ENCODE measurements at regions not wholly inside any gene's neighbourhood (a gene's known extent, or its start where the extent isn't known, plus 50 kb on each side); places are given as distances from the start of the nearest gene placed in this dataset.
"Not testable (repeated sequence)": the region's sequence is repeated elsewhere in the genome, so short reads cannot be mapped to it uniquely, and the experiment has no call there.

DNA sequence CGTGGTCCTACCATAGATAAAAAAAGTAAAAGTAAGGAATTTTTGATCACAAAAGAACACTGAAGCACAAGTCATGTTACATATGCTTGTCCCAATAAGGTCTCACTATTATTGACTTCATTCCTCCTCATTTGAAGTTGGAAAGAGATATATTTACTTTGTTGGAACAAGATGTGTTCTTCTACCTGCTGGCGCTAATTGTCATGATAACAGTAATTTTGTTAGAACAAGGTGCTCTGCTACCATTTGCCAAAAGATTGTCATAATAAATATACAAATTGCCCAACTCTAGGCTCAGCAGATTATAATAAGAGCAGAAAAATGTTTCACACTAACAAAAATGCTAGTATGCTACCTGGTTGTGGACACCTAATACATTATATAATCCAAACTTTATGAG is 77.0 kb downstream of the CCDC74A start:
- H3K27me3 Mint-ChIP-seq; H3K9me3 Mint-ChIP-seq (ENCODE audit: low read depth); DNase-seq (ENCODE audit: low spot score, unreplicated experiment): not testable (repeated sequence)

DNA sequence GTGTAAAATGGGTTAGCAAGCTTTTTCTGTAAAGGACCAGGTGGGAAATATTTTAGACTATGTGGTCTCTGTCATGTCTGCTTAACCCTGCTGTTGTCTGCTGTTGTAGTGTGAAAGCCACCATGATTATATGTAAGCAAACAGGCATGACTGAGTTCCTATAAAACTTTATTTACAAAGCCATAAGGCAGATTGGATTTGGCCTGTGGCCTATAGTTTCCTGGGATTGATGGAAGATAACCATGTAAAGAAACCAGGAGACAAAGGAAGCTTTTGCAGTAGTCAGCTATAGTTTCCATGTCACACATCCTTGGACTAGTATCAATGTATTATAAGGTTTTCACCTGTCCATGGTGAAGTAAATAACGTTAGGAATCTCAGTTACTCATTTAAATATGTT is 78.7 kb downstream of the CCDC74A start:
- not testable (repeated sequence) for H3K27ac Mint-ChIP-seq; H3K9me3 Mint-ChIP-seq (ENCODE audit: low read depth); H3K27me3 Mint-ChIP-seq; DNase-seq (ENCODE audit: low spot score, unreplicated experiment); H3K36me3 Mint-ChIP-seq (ENCODE audit: insufficient read depth); H3K4me3 Mint-ChIP-seq (ENCODE audit: low read depth); H3K4me1 Mint-ChIP-seq (ENCODE audit: low read depth)

More for the DNA sequence above, 77.0 kb downstream of the CCDC74A start:
- H3K27ac Mint-ChIP-seq; H3K4me1 Mint-ChIP-seq (ENCODE audit: low read depth); H3K36me3 Mint-ChIP-seq (ENCODE audit: insufficient read depth); H3K4me3 Mint-ChIP-seq (ENCODE audit: low read depth): not testable (repeated sequence)

DNA sequence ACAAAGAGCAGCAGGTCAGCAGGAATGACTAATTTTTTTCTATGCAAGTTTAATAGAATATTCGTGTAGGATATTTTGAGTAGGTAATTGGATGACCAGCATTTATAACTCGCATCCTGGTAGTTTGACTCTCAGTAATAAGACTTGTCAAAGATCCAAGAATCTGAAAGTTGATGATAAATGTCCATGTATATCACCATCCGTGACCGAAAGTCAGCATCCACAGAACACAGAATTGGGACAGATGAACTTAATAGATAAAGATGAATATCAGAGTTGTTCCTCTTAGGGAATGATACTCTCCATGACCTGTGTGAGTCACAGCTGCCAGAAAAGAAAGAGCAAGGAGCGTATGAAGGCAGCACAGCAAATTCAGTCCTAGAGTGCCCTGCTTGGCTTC is 79.4 kb downstream of the CCDC74A start:
- DNase-seq (ENCODE audit: low spot score, unreplicated experiment); H3K4me1 Mint-ChIP-seq (ENCODE audit: low read depth); H3K27me3 Mint-ChIP-seq; H3K9me3 Mint-ChIP-seq (ENCODE audit: low read depth); H3K36me3 Mint-ChIP-seq (ENCODE audit: insufficient read depth); H3K27ac Mint-ChIP-seq; H3K4me3 Mint-ChIP-seq (ENCODE audit: low read depth): not testable (repeated sequence)

DNA sequence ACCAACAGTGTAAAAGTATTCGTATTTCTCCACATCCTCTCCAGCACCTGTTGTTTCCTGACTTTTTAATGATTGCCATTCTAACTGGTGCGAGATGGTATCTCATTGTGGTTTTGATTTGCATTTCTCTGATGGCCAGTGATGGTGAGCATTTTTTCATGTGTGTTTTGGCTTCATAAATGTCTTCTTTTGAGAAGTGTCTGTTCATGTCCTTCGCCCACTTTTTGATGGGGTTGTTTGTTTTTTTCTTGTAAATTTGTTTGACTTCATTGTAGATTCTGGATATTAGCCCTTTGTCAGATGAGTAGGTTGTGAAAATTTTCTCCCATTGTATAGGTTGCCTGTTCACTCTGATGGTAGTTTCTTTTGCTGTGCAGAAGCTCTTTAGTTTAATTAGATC is 86.9 kb downstream of the CCDC74A start:
- not testable (repeated sequence) for H3K4me1 Mint-ChIP-seq (ENCODE audit: low read depth); H3K27ac Mint-ChIP-seq; H3K4me3 Mint-ChIP-seq (ENCODE audit: low read depth); H3K9me3 Mint-ChIP-seq (ENCODE audit: low read depth); DNase-seq (ENCODE audit: low spot score, unreplicated experiment); H3K36me3 Mint-ChIP-seq (ENCODE audit: insufficient read depth)
- H3K27me3 Mint-ChIP-seq: peaks cover 19% of the 10 kb centered on the region

DNA sequence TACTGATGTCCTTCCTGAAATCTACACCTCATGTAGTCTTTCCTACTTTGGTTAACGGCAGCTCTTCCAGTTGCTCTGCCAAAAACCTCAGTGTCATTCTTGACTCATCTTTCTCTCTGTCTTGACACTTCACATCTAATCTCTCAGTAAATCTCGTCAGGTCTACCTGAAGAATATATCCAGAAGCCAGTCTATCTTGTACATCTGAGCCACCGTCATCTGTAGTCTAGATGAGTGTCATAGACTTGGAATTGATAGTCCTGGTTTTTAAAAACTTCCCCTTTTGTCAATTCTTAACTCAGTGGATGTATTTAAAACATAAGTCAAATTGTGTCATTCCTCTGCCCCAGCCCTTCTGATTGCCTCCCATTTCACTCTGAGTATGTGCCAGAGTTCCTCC is 90.6 kb downstream of the CCDC74A start:
- not testable (repeated sequence) for H3K9me3 Mint-ChIP-seq (ENCODE audit: low read depth); H3K4me1 Mint-ChIP-seq (ENCODE audit: low read depth); DNase-seq (ENCODE audit: low spot score, unreplicated experiment)

DNA sequence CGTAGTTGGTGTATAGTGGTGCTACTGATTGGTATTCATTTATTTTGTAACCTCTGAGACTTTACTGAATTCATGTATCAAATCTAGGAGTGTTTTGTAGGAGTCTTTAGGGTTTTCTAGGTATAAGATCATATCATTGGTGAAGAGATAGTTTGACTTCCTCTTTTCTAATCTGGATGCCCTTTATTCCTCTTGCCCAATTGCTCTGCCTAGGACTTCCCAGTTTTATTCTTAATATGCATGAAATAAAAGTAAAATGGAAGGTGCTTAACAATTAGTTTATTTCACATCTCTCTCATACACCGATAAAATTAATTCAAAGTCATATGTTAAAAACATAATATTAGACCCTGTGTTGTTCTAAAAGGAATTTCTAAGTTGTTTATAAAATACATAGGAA is 95.2 kb downstream of the CCDC74A start:
- H3K4me1 Mint-ChIP-seq (ENCODE audit: low read depth); H3K27ac Mint-ChIP-seq; H3K9me3 Mint-ChIP-seq (ENCODE audit: low read depth); H3K4me3 Mint-ChIP-seq (ENCODE audit: low read depth); DNase-seq (ENCODE audit: low spot score, unreplicated experiment); H3K36me3 Mint-ChIP-seq (ENCODE audit: insufficient read depth): not testable (repeated sequence)
- peaks cover 12% of the 10 kb centered on the region for H3K27me3 Mint-ChIP-seq

More for the DNA sequence above, 90.6 kb downstream of the CCDC74A start:
- peaks cover 19% of the 10 kb centered on the region for H3K27me3 Mint-ChIP-seq
- H3K27ac Mint-ChIP-seq; H3K4me3 Mint-ChIP-seq (ENCODE audit: low read depth); H3K36me3 Mint-ChIP-seq (ENCODE audit: insufficient read depth): not testable (repeated sequence)

DNA sequence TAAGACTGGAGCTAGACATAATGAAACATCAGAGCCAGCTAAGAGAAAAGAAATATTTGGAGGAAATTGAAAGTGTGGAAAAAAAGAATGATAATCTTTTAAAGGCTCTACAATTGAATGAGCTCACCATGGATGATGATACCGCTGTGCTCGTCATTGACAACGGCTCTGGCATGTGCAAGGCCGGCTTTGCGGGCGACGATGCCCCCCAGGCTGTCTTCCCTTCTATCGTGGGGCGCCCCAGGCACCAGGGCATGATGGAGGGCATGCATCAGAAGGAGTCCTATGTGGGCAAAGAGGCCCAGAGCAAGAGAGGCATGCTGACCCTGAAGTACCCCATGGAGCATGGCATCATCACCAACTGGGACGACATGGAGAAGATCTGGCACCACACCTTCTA is 98.3 kb downstream of the CCDC74A start:
- not testable (repeated sequence) for H3K4me3 Mint-ChIP-seq (ENCODE audit: low read depth); H3K4me1 Mint-ChIP-seq (ENCODE audit: low read depth); H3K36me3 Mint-ChIP-seq (ENCODE audit: insufficient read depth); H3K27ac Mint-ChIP-seq; DNase-seq (ENCODE audit: low spot score, unreplicated experiment); H3K9me3 Mint-ChIP-seq (ENCODE audit: low read depth); H3K27me3 Mint-ChIP-seq

DNA sequence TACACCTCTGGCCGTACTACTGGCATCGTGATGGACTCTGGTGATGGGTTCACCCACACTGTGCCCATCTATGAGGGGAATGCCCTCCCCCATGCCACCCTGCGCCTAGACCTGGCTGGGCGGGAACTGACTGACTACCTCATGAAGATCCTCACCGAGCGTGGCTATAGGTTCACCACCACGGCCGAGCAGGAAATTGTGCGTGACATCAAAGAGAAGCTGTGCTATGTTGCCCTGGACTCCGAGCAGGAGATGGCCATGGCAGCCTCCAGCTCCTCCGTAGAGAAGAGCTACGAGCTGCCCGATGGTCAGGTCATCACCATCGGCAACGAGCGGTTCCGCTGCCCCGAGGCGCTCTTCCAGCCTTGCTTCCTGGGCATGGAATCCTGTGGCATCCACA is 98.9 kb downstream of the CCDC74A start:
- H3K9me3 Mint-ChIP-seq (ENCODE audit: low read depth); DNase-seq (ENCODE audit: low spot score, unreplicated experiment); H3K4me3 Mint-ChIP-seq (ENCODE audit: low read depth); H3K27me3 Mint-ChIP-seq; H3K27ac Mint-ChIP-seq; H3K36me3 Mint-ChIP-seq (ENCODE audit: insufficient read depth); H3K4me1 Mint-ChIP-seq (ENCODE audit: low read depth): not testable (repeated sequence)

DNA sequence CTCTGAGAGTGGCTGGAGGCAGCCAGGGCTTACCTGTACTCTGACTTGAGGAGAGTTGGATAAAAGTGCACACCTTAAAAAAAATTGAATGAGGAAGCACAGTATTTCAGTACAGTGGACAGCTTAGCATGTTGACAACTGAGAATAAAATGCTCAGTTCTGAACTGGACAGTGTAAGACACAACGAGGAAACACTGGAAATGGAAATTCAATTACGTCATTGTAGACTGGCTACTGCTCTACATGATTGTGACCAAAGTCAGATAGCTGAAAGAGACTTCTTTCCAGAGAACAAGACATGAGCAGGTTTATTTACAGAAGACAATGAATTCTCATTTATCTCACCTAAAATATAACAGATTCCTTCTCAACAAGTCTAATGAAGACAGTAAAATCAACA is 100.1 kb downstream of the CCDC74A start:
- not testable (repeated sequence) for H3K27ac Mint-ChIP-seq; H3K36me3 Mint-ChIP-seq (ENCODE audit: insufficient read depth); DNase-seq (ENCODE audit: low spot score, unreplicated experiment); H3K4me1 Mint-ChIP-seq (ENCODE audit: low read depth); H3K27me3 Mint-ChIP-seq; H3K9me3 Mint-ChIP-seq (ENCODE audit: low read depth); H3K4me3 Mint-ChIP-seq (ENCODE audit: low read depth)

DNA sequence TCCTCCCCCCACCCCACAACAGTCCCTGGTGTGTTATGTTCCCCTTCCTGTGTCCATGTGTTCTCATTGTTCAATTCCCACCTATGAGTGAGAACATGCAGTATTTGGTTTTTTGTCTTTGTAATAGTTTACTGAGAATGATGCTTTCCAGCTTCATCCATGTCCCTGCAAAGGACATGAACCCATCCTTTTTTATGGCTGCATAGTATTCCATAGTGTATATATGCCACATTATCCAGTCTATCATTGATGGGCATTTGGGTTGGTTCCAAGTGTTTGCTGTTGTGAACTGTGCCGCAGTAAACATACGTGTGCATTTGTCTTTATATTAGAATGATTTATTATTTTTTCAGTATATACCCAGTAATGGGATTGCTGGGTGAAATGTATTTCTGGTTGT is 104.0 kb downstream of the CCDC74A start:
- H3K27ac Mint-ChIP-seq; H3K4me3 Mint-ChIP-seq (ENCODE audit: low read depth); H3K9me3 Mint-ChIP-seq (ENCODE audit: low read depth); H3K36me3 Mint-ChIP-seq (ENCODE audit: insufficient read depth); H3K27me3 Mint-ChIP-seq; DNase-seq (ENCODE audit: low spot score, unreplicated experiment); H3K4me1 Mint-ChIP-seq (ENCODE audit: low read depth): not testable (repeated sequence)

DNA sequence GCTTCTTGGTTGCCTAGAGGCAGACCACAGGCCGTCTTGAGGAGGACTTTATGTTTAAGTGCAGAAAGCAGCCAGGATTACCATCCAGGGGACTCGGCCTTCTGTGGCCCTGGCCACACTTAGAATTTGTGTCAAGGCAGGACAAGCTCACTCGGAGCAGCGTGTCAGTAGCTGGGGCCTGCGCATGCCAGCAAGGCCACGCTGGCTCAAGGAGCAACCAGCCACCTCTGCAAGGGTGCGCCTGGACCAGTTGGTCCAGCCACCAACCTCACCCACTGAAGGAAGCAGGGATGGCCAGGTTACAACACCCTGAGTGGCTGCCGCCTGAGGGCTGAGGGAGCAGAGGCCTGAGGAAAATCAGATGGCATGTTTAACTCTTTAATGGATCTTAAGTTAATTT is 105.7 kb downstream of the CCDC74A start:
- H3K27ac Mint-ChIP-seq; DNase-seq (ENCODE audit: low spot score, unreplicated experiment); H3K36me3 Mint-ChIP-seq (ENCODE audit: insufficient read depth); H3K9me3 Mint-ChIP-seq (ENCODE audit: low read depth); H3K4me1 Mint-ChIP-seq (ENCODE audit: low read depth); H3K27me3 Mint-ChIP-seq; H3K4me3 Mint-ChIP-seq (ENCODE audit: low read depth): not testable (repeated sequence)

DNA sequence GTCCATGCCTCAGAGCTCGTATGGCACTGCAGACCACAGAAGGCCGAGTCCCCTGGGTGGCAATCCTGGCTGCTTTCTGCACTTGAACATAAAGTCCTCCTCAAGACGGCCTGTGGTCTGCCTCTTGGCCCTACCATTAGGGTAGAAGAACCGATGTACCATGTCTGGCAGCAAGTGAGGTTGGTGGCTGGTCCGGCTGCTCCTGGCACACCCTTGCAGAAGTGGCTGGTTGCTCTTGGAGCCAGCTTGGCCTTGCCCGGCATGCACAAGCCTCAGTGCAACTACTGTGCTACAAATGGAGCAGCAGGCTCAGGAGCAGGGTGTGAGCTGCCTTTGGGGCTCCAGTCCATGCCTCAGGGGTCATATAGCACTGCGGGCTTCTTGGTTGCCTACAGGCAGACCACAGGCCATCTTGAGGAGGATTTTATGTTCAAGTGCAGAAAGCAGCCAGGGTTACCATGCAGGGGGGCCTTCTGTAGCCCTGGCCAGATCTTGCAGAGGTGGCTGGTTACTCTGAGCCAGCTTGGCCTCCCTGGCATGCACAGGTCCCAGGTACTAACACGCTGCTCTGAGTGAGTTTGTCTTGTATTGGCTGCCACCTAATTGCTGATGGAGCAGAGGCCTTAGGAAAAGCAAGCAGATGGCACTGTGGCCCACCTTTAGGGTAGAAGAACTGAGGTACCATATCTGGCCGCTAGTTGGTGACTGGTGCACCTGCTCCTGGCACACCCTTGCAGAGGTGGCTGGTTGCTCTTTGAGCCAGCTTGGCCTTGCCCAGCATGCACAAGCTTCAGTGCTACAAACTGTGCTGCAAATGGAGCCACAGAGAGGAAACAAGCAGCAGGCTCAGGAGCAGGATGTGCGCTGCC is 106.4 kb downstream of the CCDC74A start:
- H3K36me3 Mint-ChIP-seq (ENCODE audit: insufficient read depth); H3K27me3 Mint-ChIP-seq; H3K9me3 Mint-ChIP-seq (ENCODE audit: low read depth); H3K4me1 Mint-ChIP-seq (ENCODE audit: low read depth); H3K27ac Mint-ChIP-seq; H3K4me3 Mint-ChIP-seq (ENCODE audit: low read depth); DNase-seq (ENCODE audit: low spot score, unreplicated experiment): not testable (repeated sequence)

All from progenitor cell of endocrine pancreas (in vitro differentiated cells).